A204.1 (cell line): ENCODE measurements at regions not wholly inside any gene's neighbourhood (a gene's known extent, or its start where the extent isn't known, plus 50 kb on each side); places are given as distances from the start of the nearest gene placed in this dataset.
A peak's percentile ranks its signal among the peaks of the same experiment; 100 is the strongest.
"Not testable (repeated sequence)": the region's sequence is repeated elsewhere in the genome, so short reads cannot be mapped to it uniquely, and the experiment has no call there.

Experiments used
- FAIRE-seq: peaks from 2 replicates; lab custom pipeline; 2012; peaks lifted over from hg19 to GRCh38; lab: Jason Lieb, UNC

GRCh38 chr2:34529965-34530364, 930.9 kb upstream of the FAM98A start:
- FAIRE-seq, result no peak

GRCh38 chr2:34523958-34524514, 924.9 kb upstream of the FAM98A start:
- FAIRE-seq, result no peak

- no peak for FAIRE-seq
Measured at GRCh38 chr2:34519659-34520058, 920.6 kb upstream of the FAM98A start.

- FAIRE-seq, result no peak
Measured at GRCh38 chr2:34498561-34498960, 899.5 kb upstream of the FAM98A start.

GRCh38 chr2:34494192-34494591, 895.1 kb upstream of the FAM98A start:
- not testable (repeated sequence) for FAIRE-seq

GRCh38 chr2:34492561-34493455, 893.7 kb upstream of the FAM98A start:
- FAIRE-seq, result no peak

- no peak for FAIRE-seq
Measured at GRCh38 chr2:34486965-34487364, 887.9 kb upstream of the FAM98A start.

GRCh38 chr2:34481542-34481941, 882.4 kb upstream of the FAM98A start:
- no peak for FAIRE-seq

GRCh38 chr2:34480366-34480765, 881.3 kb upstream of the FAM98A start:
- no peak for FAIRE-seq

GRCh38 chr2:34475156-34475555, 876.1 kb upstream of the FAM98A start:
- FAIRE-seq, result no peak

GRCh38 chr2:34474646-34475045, 875.5 kb upstream of the FAM98A start:
- no peak for FAIRE-seq

- no peak for FAIRE-seq
Measured at GRCh38 chr2:34447097-34447496, 848.0 kb upstream of the FAM98A start.

GRCh38 chr2:34423301-34423700, 824.2 kb upstream of the FAM98A start:
- no peak for FAIRE-seq

GRCh38 chr2:34419856-34420255, 820.8 kb upstream of the FAM98A start:
- no peak for FAIRE-seq

GRCh38 chr2:34416856-34417255, 817.8 kb upstream of the FAM98A start:
- no peak for FAIRE-seq

- no peak for FAIRE-seq
Measured at GRCh38 chr2:34414856-34415255, 815.8 kb upstream of the FAM98A start.

GRCh38 chr2:34408100-34408499, 809.0 kb upstream of the FAM98A start:
- FAIRE-seq, result no peak

- FAIRE-seq, result peak; percentile 59
Measured at GRCh38 chr2:34403512-34403911, 804.4 kb upstream of the FAM98A start.

- no peak for FAIRE-seq
Measured at GRCh38 chr2:34402376-34402775, 803.3 kb upstream of the FAM98A start.

GRCh38 chr2:34401186-34401585, 802.1 kb upstream of the FAM98A start:
- FAIRE-seq, result no peak

- no peak for FAIRE-seq
Measured at GRCh38 chr2:34388446-34388845, 789.3 kb upstream of the FAM98A start.

- no peak for FAIRE-seq
Measured at GRCh38 chr2:34387536-34387935, 788.4 kb upstream of the FAM98A start.

GRCh38 chr2:34379586-34379985, 780.5 kb upstream of the FAM98A start:
- FAIRE-seq, result no peak
